Kidney (tissue), 13 donors: ENCODE measurements at regions not wholly inside any gene's neighbourhood (a gene's known extent, or its start where the extent isn't known, plus 50 kb on each side); places are given as distances from the start of the nearest gene placed in this dataset.

Experiments
- DNase-seq, 5 donors: peaks; one replicate each; pipeline ENCODE4 v3.0.0-alpha.2; 2013 to 2020
- FAIRE-seq: peaks from 2 replicates; lab custom pipeline; 2012; peaks lifted over from hg19 to GRCh38; lab: Jason Lieb, UNC
- H3K27ac ChIP-seq, 2 donors: one replicate each; pipeline ENCODE4 v1.7.0; 2013; ENCODE audit warnings: low read depth in 2 of 2, low read length in 2 of 2, inconsistent platforms in 1 of 2
- H3K27me3 ChIP-seq: one replicate; pipeline ENCODE4 v1.7.1; 2013; ENCODE audit warnings: low read length, inconsistent platforms; ENCODE audit not compliant: control insufficient read depth, insufficient read depth
- H3K36me3 ChIP-seq, 3 donors: one replicate each; pipeline versions ENCODE4 v1.7.0 to v1.7.1; 2013; ENCODE audit warnings: low read length in 3 of 3, control low read depth in 1 of 3, inconsistent platforms in 1 of 3; ENCODE audit not compliant: insufficient read depth in 3 of 3, control insufficient read depth in 2 of 3
- H3K4me1 ChIP-seq, 3 donors: one replicate each; pipeline versions ENCODE4 v1.7.0 to v1.7.1; 2013; ENCODE audit warnings: low read length in 3 of 3, inconsistent platforms in 1 of 3, low read depth in 1 of 3; ENCODE audit not compliant: control insufficient read depth in 2 of 3, insufficient read depth in 2 of 3
- H3K4me3 ChIP-seq, 3 donors: one replicate each; pipeline versions ENCODE4 v1.7.0 to v1.8.1; 2013; ENCODE audit warnings: low read length in 3 of 3, control low read depth in 1 of 3, inconsistent platforms in 1 of 3
- H3K9ac ChIP-seq, 3 donors: one replicate each; pipeline versions ENCODE4 v1.7.0 to v1.7.1; 2013; ENCODE audit warnings: low read length in 3 of 3, control low read depth in 1 of 3, inconsistent platforms in 1 of 3
- H3K9me3 ChIP-seq, 3 donors: one replicate each; pipeline versions ENCODE4 v1.7.0 to v1.7.1; 2013; ENCODE audit warnings: low read length in 3 of 3, control low read depth in 1 of 3, inconsistent platforms in 1 of 3; ENCODE audit not compliant: control insufficient read depth in 2 of 3, insufficient read depth in 1 of 3
- CTCF ChIP-seq: IDR thresholded peaks from 3 replicates; pipeline ENCODE4 v1.5.1; 2012; ENCODE audit warnings: mild to moderate bottlenecking, moderate library complexity, borderline replicate concordance; ENCODE audit not compliant: insufficient read depth; ENCODE audit errors: extremely low read depth
- intact Hi-C: fragments of 100-400 bp; cut with DNase I; formaldehyde crosslinking; loops from one replicate; pipeline ENCODE4 v1.11.1; 2022
- donor health status: control.
- donor health status: control.
- donor health status: control.
- donor health status: control.
- donor health status: control.
- donor health status: DM: yes; HTN: yes; CAD: no.
- donor health status: Normal renal cell carcinoma (clear cell type).

DNA sequence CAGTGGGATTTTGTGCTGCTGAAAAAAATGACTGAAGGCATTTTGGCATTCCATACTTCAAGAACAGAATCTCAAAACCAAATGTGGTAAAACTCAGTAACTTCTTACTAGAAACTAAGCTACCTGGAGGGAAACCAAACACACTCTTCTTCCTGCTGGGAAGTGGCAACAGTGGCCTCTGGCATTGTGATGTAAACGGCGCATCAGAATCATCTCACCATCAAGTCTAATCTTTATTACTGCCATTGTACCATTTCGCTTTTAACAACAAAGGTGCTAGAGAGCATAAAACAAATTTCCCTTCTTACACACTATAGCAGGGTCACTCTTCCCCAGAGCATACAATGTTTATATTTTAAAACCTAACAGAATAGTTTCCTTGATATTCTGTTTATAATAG is 101.6 kb upstream of the CEP162 start:
- Histone ChIP-seq H3K9ac (no peak overlapping the region), H3K36me3 (no peaks in the 10 kb centered on the region), H3K27ac (no peak overlapping the region), H3K4me3 (no peak overlapping the region), H3K4me1 (no peaks in the 10 kb centered on the region), H3K27me3 (no peaks in the 10 kb centered on the region), H3K9me3 (no peaks in the 10 kb centered on the region)
- no peak for TF ChIP-seq CTCF
- FAIRE-seq (no peak), DNase-seq (peak in 1 of 5 donors; percentile 7)
- intact Hi-C loops = no loop called here

DNA sequence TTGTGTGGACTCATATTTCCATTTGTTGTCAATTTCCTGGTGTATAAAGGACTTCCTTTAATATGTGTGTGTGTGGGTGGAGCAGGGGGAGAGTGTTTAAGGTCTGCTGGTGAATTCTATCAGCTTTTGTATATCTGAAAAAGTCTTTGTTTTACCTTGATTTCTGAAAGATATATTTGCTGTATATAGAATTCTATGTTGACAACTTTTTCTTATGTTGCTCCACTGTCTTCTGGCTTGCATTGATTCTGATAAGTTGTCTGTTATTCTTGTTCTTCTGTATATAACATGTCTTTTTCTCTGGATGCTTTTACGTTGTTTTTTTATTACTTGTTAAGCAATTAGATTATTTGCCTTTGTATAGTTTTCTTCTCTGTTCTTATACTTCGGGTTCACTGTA is 90.0 kb upstream of the CEP162 start:
- TF ChIP-seq CTCF = no peak
- Histone ChIP-seq H3K4me3 (no peak overlapping the region), H3K27me3 (no peaks in the 10 kb centered on the region), H3K9ac (no peak overlapping the region), H3K9me3 (no peaks in the 10 kb centered on the region), H3K4me1 (no peaks in the 10 kb centered on the region), H3K27ac (no peak overlapping the region), H3K36me3 (no peaks in the 10 kb centered on the region)
- intact Hi-C loops = no loop called here
- DNase-seq (no peak), FAIRE-seq (no peak)

DNA sequence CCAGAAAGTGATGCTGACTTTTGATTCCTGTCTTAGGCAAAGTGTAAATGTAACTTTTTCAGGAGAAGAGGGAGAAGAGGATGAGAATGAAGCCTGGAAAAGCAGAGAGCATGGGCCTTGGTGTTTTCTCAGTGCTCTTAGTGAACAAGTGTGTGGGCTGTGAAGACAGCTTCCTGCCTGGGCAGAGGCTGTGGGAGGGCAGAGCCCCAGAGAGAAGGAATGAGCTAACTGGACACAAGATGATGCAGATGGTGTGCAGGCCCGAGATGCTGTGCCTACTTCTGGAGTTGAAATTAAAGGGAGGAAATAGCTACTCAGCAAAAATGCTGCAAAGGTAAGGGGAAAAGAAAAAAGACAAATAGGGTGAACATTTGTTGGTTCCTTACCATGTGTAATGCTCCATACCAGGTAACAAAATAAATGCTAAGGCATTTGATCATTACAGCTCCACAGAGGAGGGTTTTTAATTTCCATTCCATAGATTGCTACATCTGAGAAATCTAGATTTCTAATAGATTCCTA is 87.0 kb upstream of the CEP162 start:
- TF ChIP-seq CTCF = no peak
- Histone ChIP-seq H3K27me3 (no peaks in the 10 kb centered on the region), H3K4me3 (no peak overlapping the region), H3K36me3 (no peaks in the 10 kb centered on the region), H3K4me1 (no peaks in the 10 kb centered on the region), H3K9ac (no peak overlapping the region), H3K9me3 (no peaks in the 10 kb centered on the region), H3K27ac (no peak overlapping the region)
- intact Hi-C loops = no loop called here
- no peak for DNase-seq
- no peak for FAIRE-seq

- FAIRE-seq (no peak), DNase-seq (no peak)
- no peaks in the 10 kb centered on the region for H3K27me3 ChIP-seq
- no peak for TF ChIP-seq CTCF
- no peak overlapping the region for H3K9ac ChIP-seq
- intact Hi-C loops = no loop called here
- no peak overlapping the region for H3K27ac ChIP-seq
- H3K4me3 ChIP-seq = no peak overlapping the region
- H3K4me1 ChIP-seq = no peaks in the 10 kb centered on the region
- no peaks in the 10 kb centered on the region for H3K9me3 ChIP-seq
- H3K36me3 ChIP-seq = no peaks in the 10 kb centered on the region
Measured at GRCh38 chr6:84309336-84309735, 81.9 kb upstream of the CEP162 start.
